Dermis blood vessel endothelial cell (primary cell): ENCODE measurements at regions not wholly inside any gene's neighbourhood (a gene's known extent, or its start where the extent isn't known, plus 50 kb on each side); places are given as distances from the start of the nearest gene placed in this dataset.
A peak's percentile ranks its signal among the peaks of the same experiment; 100 is the strongest.

Source experiments
- DNase-seq: peaks from one replicate; pipeline ENCODE4 v3.0.0; 2010

GRCh38 chr2:145723872-145724271, 1204.0 kb upstream of the ZEB2 start:
- DNase-seq = peak; percentile 62

- no peak for DNase-seq
Observed at GRCh38 chr2:145721681-145722080, 1201.8 kb upstream of the ZEB2 start.

- DNase-seq = no peak
Observed at GRCh38 chr2:145715601-145716000, 1195.7 kb upstream of the ZEB2 start.

GRCh38 chr2:145710303-145710702, 1190.4 kb upstream of the ZEB2 start:
- no peak for DNase-seq

- DNase-seq = no peak
Observed at GRCh38 chr2:145702305-145702704, 1182.4 kb upstream of the ZEB2 start.

- no peak for DNase-seq
Observed at GRCh38 chr2:145692971-145693478, 1173.1 kb upstream of the ZEB2 start.

GRCh38 chr2:145691659-145692058, 1171.7 kb upstream of the ZEB2 start:
- no peak for DNase-seq

- no peak for DNase-seq
Observed at GRCh38 chr2:145690183-145690778, 1170.4 kb upstream of the ZEB2 start.

GRCh38 chr2:145689277-145689676, 1169.4 kb upstream of the ZEB2 start:
- no peak for DNase-seq

GRCh38 chr2:145688156-145688555, 1168.2 kb upstream of the ZEB2 start:
- no peak for DNase-seq

- no peak for DNase-seq
Observed at GRCh38 chr2:145687442-145688134, 1167.7 kb upstream of the ZEB2 start.

- no peak for DNase-seq
Observed at GRCh38 chr2:145685383-145686050, 1165.6 kb upstream of the ZEB2 start.

- DNase-seq = peak; percentile 9
Observed at GRCh38 chr2:145682546-145683157, 1162.7 kb upstream of the ZEB2 start.

GRCh38 chr2:145680276-145680675, 1160.4 kb upstream of the ZEB2 start:
- no peak for DNase-seq

- no peak for DNase-seq
Observed at GRCh38 chr2:145677371-145677770, 1157.5 kb upstream of the ZEB2 start.

GRCh38 chr2:145674705-145675104, 1154.8 kb upstream of the ZEB2 start:
- no peak for DNase-seq

- no peak for DNase-seq
Observed at GRCh38 chr2:145669301-145669700, 1149.4 kb upstream of the ZEB2 start.

- DNase-seq = no peak
Observed at GRCh38 chr2:145666552-145666951, 1146.6 kb upstream of the ZEB2 start.

- no peak for DNase-seq
Observed at GRCh38 chr2:145657265-145657664, 1137.3 kb upstream of the ZEB2 start.

GRCh38 chr2:145655165-145655765, 1135.3 kb upstream of the ZEB2 start:
- no peak for DNase-seq

GRCh38 chr2:145654746-145655145, 1134.8 kb upstream of the ZEB2 start:
- no peak for DNase-seq

- DNase-seq = no peak
Observed at GRCh38 chr2:145654156-145654555, 1134.2 kb upstream of the ZEB2 start.

- DNase-seq = no peak
Observed at GRCh38 chr2:145653553-145653952, 1133.6 kb upstream of the ZEB2 start.
